Brain microvascular endothelial cell (primary cell): ENCODE measurements at regions not wholly inside any gene's neighbourhood (a gene's known extent, or its start where the extent isn't known, plus 50 kb on each side); places are given as distances from the start of the nearest gene placed in this dataset.

Source experiments
- DNase-seq: peaks from one replicate; pipeline ENCODE4 v3.0.0-alpha.2; 2020
- H3K27ac ChIP-seq: fragments of 250-450 bp; sonication (Bioruptor Pico); 2 replicates; pipeline ENCODE4 v1.5.1; 2020; ENCODE audit warnings: mild to moderate bottlenecking, moderate library complexity
- H3K27me3 ChIP-seq: fragments of 250-450 bp; sonication (Bioruptor Pico); replicated peaks from 2 replicates; pipeline ENCODE4 v1.5.1; 2020; ENCODE audit warnings: mild to moderate bottlenecking
- H3K36me3 ChIP-seq: fragments of 250-450 bp; sonication (Bioruptor Pico); replicated peaks from 2 replicates; pipeline ENCODE4 v1.5.1; 2020; ENCODE audit warnings: mild to moderate bottlenecking
- H3K4me3 ChIP-seq: 2 replicates; pipeline ENCODE4 v1.5.1; 2011; ENCODE audit warnings: low read depth, mild to moderate bottlenecking, control low read depth, low read length, moderate library complexity
- CTCF ChIP-seq: IDR thresholded peaks from 2 replicates; pipeline ENCODE4 v1.5.1; 2011; ENCODE audit warnings: low read depth, mild to moderate bottlenecking, moderate library complexity, low read length, control low read depth, inconsistent platforms; ENCODE audit errors: missing control alignments
- in situ Hi-C: cut with HindIII; loops from 2 replicates; pipeline ENCODE4 v1.10.0; 2017; ENCODE audit warnings: low sequenced_read_pairs, low pct_ligation_motif_present

GRCh38 chr9:95742821-95743220, 132.7 kb upstream of the ERCC6L2 start:
- Histone ChIP-seq H3K27me3 (peaks cover 2% of the 10 kb centered on the region), H3K4me3 (no peak overlapping the region), H3K27ac (no peak overlapping the region), H3K36me3 (no peaks in the 10 kb centered on the region)
- in situ Hi-C loops, result no loop called here
- no peak for TF ChIP-seq CTCF
- DNase-seq, result no peak

GRCh38 chr9:95741631-95742030, 133.9 kb upstream of the ERCC6L2 start:
- no peak for TF ChIP-seq CTCF
- Histone ChIP-seq H3K36me3 (no peaks in the 10 kb centered on the region), H3K27me3 (peaks cover 2% of the 10 kb centered on the region), H3K4me3 (no peak overlapping the region), H3K27ac (no peak overlapping the region)
- in situ Hi-C loops, result no loop called here
- DNase-seq, result no peak

GRCh38 chr9:95740217-95741004, 135.1 kb upstream of the ERCC6L2 start:
- in situ Hi-C loops, result no loop called here
- no peak overlapping the region for H3K4me3 ChIP-seq
- no peak overlapping the region for H3K27ac ChIP-seq
- no peak for DNase-seq
- H3K36me3 ChIP-seq, result no peaks in the 10 kb centered on the region
- H3K27me3 ChIP-seq, result peaks cover 2% of the 10 kb centered on the region
- TF ChIP-seq CTCF, result no peak

- peaks cover 5% of the 10 kb centered on the region for H3K27me3 ChIP-seq
- no peak overlapping the region for H3K27ac ChIP-seq
- DNase-seq, result no peak
- in situ Hi-C loops, result no loop called here
- no peak for TF ChIP-seq CTCF
- H3K4me3 ChIP-seq, result no peak overlapping the region
- H3K36me3 ChIP-seq, result no peaks in the 10 kb centered on the region
Measured at GRCh38 chr9:95738438-95738837, 137.1 kb upstream of the ERCC6L2 start.

- TF ChIP-seq CTCF, result no peak
- Histone ChIP-seq H3K27ac (no peak overlapping the region), H3K36me3 (no peaks in the 10 kb centered on the region), H3K27me3 (peaks cover 3% of the 10 kb centered on the region), H3K4me3 (no peak overlapping the region)
- DNase-seq, result no peak
- in situ Hi-C loops, result no loop called here
Measured at GRCh38 chr9:95736891-95737522, 138.5 kb upstream of the ERCC6L2 start.
